Endothelial cell of umbilical vein (primary cell): ENCODE measurements at regions not wholly inside any gene's neighbourhood (a gene's known extent, or its start where the extent isn't known, plus 50 kb on each side); places are given as distances from the start of the nearest gene placed in this dataset.

Experiments used
- CTCF ChIP-seq, 2 donors: IDR thresholded peaks; 1 replicate in 1 of 2; 2 replicates in 1 of 2; pipeline ENCODE4 v1.5.1; 2011; ENCODE audit warnings: low read length in 2 of 2, mild to moderate bottlenecking in 2 of 2, moderate library complexity in 2 of 2, control low read depth in 1 of 2, inconsistent platforms in 1 of 2, low read depth in 1 of 2; ENCODE audit not compliant: insufficient read depth in 1 of 2; ENCODE audit errors: extremely low read depth in 1 of 2
- EZH2 ChIP-seq: IDR thresholded peaks from 2 replicates; pipeline ENCODE4 v1.6.1; 2012; ENCODE audit warnings: borderline replicate concordance, low read depth, mild to moderate bottlenecking, moderate library complexity, low read length, inconsistent platforms; ENCODE audit not compliant: severe bottlenecking
- POLR2A ChIP-seq: IDR thresholded peaks from 2 replicates; pipeline ENCODE4 v1.6.1; 2012; ENCODE audit warnings: low read depth, mild to moderate bottlenecking, control low read depth, low read length

GRCh38 chr13:110826861-110827672 lies 87.8 kb downstream of the ANKRD10 start:
- TF ChIP-seq EZH2 (no peak), CTCF (IDR thresholded peaks at IDR 0.05; ENCODE audit: extremely low read depth in 1 of 2, insufficient read depth in 1 of 2, low read depth in 1 of 2, low read length in 2 of 2) (no peak), POLR2A (no peak)
